ENCODE measurements at regions not wholly inside any gene's neighbourhood (a gene's known extent, or its start where the extent isn't known, plus 50 kb on each side); places are given as distances from the start of the nearest gene placed in this dataset.

DNA sequence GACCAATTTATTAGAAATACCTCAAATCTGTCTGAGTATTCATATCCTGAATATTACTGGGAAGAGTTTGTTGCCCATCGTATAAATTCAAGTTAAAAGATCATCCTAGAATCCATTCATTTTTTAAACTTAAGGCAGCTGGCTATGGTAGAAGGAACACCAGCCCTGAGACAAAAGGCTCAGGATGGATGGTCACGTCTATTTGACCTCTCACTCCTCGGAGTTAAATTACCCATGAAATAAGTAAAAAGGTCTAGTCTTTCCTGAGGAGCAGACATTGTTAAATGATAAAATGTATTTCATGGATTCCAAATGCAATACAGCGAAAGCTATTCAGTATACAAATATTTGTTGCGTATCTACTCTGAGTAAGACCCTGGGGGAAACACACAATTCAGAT lies 826.0 kb upstream of the LRATD1 start:
- Histone ChIP-seq H3K4me1 (no peaks in the 10 kb centered on the region), H3K27ac (no peak overlapping the region), H3K36me3 (no peaks in the 10 kb centered on the region), H3K9me3 (no peaks in the 10 kb centered on the region), H3K4me3 (no peak overlapping the region), H3K27me3 (no peaks in the 10 kb centered on the region)
- 69 to 85% methylated on average over 5 of the region's 5 CpGs for WGBS, 2 donors
- DNase-seq (ENCODE audit: low spot score in 2 of 2): no peak
- TF ChIP-seq, protein P1, sequence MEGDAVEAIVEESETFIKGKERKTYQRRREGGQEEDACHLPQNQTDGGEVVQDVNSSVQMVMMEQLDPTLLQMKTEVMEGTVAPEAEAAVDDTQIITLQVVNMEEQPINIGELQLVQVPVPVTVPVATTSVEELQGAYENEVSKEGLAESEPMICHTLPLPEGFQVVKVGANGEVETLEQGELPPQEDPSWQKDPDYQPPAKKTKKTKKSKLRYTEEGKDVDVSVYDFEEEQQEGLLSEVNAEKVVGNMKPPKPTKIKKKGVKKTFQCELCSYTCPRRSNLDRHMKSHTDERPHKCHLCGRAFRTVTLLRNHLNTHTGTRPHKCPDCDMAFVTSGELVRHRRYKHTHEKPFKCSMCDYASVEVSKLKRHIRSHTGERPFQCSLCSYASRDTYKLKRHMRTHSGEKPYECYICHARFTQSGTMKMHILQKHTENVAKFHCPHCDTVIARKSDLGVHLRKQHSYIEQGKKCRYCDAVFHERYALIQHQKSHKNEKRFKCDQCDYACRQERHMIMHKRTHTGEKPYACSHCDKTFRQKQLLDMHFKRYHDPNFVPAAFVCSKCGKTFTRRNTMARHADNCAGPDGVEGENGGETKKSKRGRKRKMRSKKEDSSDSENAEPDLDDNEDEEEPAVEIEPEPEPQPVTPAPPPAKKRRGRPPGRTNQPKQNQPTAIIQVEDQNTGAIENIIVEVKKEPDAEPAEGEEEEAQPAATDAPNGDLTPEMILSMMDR (IDR thresholded peaks at IDR 0.05): no peak
- TF ChIP-seq POLR2A (IDR thresholded peaks at IDR 0.05) (no peak), EP300 (IDR thresholded peaks at IDR 0.05) (no peak)

DNA sequence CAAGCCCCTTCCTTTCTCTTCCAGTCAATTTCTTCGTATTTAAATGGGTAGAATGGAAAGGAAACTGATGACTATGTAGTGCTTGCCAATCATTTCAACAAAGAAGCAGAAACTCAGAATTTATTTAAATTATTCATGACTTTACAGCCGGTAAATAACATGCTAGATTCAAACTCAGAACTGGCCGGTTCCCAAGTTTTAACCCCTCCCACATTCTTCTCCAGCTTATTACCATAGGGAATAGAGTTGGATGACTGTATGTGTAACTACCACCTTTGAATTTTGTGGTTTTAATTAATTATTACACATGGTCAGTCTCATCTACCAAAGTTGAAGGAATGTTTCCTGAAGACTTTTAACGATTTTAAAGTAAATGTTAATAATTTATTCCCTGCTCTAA lies 819.3 kb upstream of the LRATD1 start:
- H3K9me3 ChIP-seq: no peaks in the 10 kb centered on the region
- H3K36me3 ChIP-seq: no peaks in the 10 kb centered on the region
- no peak for TF ChIP-seq POLR2A (IDR thresholded peaks at IDR 0.05)
- no peaks in the 10 kb centered on the region for H3K27me3 ChIP-seq
- H3K27ac ChIP-seq: no peak overlapping the region
- DNase-seq (ENCODE audit: low spot score in 2 of 2): no peak
- WGBS, 2 donors: 68 to 72% methylated on average over 4 of the region's 4 CpGs
- H3K4me3 ChIP-seq: no peak overlapping the region
- H3K4me1 ChIP-seq: no peaks in the 10 kb centered on the region

DNA sequence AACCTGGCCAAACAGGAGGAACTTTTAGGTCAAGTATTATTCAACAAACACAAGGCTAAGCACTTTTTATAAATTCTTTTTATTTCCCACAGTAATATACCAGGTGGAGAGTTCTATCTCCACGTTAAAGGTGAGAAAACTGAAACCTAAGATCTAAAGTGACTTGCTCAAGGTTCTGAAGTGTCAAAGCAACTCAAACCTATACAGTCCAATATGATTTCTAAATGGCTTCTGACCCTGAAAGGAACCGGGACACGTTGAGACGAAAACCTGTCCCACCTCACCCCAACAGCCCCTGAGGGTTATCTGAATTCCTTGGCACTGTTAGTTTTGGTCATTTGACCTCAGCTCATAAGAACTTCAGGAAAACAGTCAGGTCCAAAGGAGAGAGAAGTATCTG lies 814.5 kb upstream of the LRATD1 start:
- no peak for DNase-seq (ENCODE audit: low spot score in 2 of 2)
- H3K9me3 ChIP-seq: no peaks in the 10 kb centered on the region
- no peak overlapping the region for H3K4me3 ChIP-seq
- H3K36me3 ChIP-seq: no peaks in the 10 kb centered on the region
- H3K27me3 ChIP-seq: no peaks in the 10 kb centered on the region
- no peaks in the 10 kb centered on the region for H3K4me1 ChIP-seq
- H3K27ac ChIP-seq: no peak overlapping the region
- TF ChIP-seq, protein P1 (IDR thresholded peaks at IDR 0.05): no peak
- TF ChIP-seq POLR2A (IDR thresholded peaks at IDR 0.05): no peak
- TF ChIP-seq EP300 (IDR thresholded peaks at IDR 0.05): no peak
- 81 to 83% methylated on average over 4 of the region's 4 CpGs for WGBS, 2 donors

DNA sequence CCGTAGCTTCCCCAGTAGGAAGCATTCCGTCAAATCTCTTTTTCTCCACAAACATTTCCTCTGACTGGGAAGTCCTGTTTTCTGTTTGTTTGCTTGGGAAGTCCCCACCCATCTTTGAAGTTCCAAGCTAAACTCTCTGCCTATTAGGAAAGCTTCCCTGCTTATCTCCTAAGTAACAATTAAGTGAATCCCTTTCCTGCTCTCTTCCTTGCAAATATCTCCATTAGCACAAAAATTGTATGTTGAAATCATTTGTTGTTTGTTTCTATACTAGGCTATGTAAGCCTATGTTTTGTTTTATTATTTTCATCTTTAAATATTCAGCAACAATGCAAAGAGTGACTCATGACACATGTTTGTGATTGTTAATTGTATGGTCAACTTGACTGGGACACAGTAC lies 812.6 kb upstream of the LRATD1 start:
- Histone ChIP-seq H3K27ac (no peak overlapping the region), H3K4me3 (no peak overlapping the region), H3K36me3 (no peaks in the 10 kb centered on the region), H3K9me3 (no peaks in the 10 kb centered on the region), H3K27me3 (no peaks in the 10 kb centered on the region), H3K4me1 (no peaks in the 10 kb centered on the region)
- no peak for DNase-seq (ENCODE audit: low spot score in 2 of 2)
- TF ChIP-seq POLR2A (IDR thresholded peaks at IDR 0.05) (no peak), EP300 (IDR thresholded peaks at IDR 0.05) (no peak)
- TF ChIP-seq, protein P1 (IDR thresholded peaks at IDR 0.05): no peak
- WGBS, 2 donors: 66 to 79% methylated on average over 2 of the region's 2 CpGs

DNA sequence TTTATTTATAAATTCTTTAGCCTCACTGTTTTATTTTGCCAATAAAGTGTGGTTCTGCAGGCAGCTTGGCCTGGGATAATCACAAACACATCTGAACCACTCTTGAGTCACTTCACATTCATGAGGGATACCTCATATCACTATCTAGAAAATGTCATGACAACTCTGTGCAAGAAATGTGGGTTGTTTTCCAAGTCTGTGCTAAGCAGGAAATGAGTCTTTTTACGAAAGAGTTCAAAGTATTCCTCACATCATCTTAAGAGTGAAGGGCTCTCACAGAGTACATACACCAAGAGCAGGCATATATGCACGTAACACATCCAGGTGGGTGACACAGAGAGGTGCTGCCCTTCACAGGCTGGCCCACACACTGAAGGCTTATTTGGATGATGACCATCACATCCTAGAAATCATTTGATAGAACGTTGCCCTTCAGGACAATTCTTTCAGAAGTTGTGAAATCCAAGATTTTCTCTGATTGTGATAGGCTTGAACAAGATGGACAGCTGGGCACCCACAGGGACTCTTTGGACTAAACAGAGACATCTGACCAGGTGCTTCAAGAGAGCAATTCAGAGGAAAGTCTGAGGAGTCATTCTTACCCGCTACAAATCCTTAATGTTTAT lies 811.1 kb upstream of the LRATD1 start:
- TF ChIP-seq EP300 (IDR thresholded peaks at IDR 0.05) (no peak), POLR2A (IDR thresholded peaks at IDR 0.05) (no peak)
- TF ChIP-seq, protein P1 (IDR thresholded peaks at IDR 0.05): no peak
- no peaks in the 10 kb centered on the region for H3K27me3 ChIP-seq
- no peaks in the 10 kb centered on the region for H3K36me3 ChIP-seq
- no peak overlapping the region for H3K27ac ChIP-seq
- no peaks in the 10 kb centered on the region for H3K4me1 ChIP-seq
- H3K9me3 ChIP-seq: no peaks in the 10 kb centered on the region
- 68 to 74% methylated on average over 4 of the region's 4 CpGs for WGBS, 2 donors
- DNase-seq (ENCODE audit: low spot score in 2 of 2): no peak
- no peak overlapping the region for H3K4me3 ChIP-seq

DNA sequence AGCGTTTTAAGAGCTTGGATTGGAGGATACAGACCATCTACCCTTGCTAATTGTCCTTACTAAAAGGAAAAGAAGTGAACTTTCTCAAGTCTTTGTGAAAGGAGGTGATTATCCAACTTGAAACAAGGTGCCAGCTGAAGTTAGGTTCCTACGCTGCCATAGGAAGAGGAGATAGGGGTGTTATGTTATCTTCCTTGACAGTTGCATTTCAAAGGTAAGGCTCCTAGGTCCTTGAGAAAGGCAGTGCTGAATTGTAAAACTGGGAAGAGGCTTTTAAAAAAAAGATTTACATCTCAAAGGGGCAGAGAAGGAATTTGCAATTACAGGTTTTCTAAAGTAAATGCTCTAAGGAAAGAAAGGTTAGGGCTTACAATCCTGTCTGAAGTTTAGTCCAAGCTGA lies 810.2 kb upstream of the LRATD1 start:
- H3K4me1 ChIP-seq: no peaks in the 10 kb centered on the region
- 47 to 57% methylated on average over 2 of the region's 2 CpGs for WGBS, 2 donors

More for the DNA sequence above, 810.2 kb upstream of the LRATD1 start:
- TF ChIP-seq POLR2A (IDR thresholded peaks at IDR 0.05) (no peak), EP300 (IDR thresholded peaks at IDR 0.05) (no peak)
- TF ChIP-seq, protein P1 (IDR thresholded peaks at IDR 0.05): no peak
- Histone ChIP-seq H3K4me3 (no peak overlapping the region), H3K27me3 (no peaks in the 10 kb centered on the region), H3K36me3 (no peaks in the 10 kb centered on the region), H3K9me3 (no peaks in the 10 kb centered on the region), H3K27ac (no peak overlapping the region)
- no peak for DNase-seq (ENCODE audit: low spot score in 2 of 2)

Measured in tibial nerve (tissue), 4 donors.